ENCODE measurements at regions not wholly inside any gene's neighbourhood (a gene's known extent, or its start where the extent isn't known, plus 50 kb on each side); places are given as distances from the start of the nearest gene placed in this dataset.

GRCh38 chr10:64039198-64039597 is 518.0 kb downstream of the REEP3 start:
- ChIA-PET POLR2A (no interaction called here), CTCF (interaction anchor here (0.6 to 1.6 kb wide), 2 partner anchors 14 to 21 kb away, joined by 3 to 4 read pairs; no protein-coding TSS in a partner anchor)
- no peak for TF ChIP-seq CTCF (IDR thresholded peaks at IDR 0.05; ENCODE audit: unreplicated experiment)
- no TSS peak for BruUV-seq (replicated peaks)
- Mint-ChIP-seq H3K9me3 (ENCODE audit: unreplicated experiment) (no peaks in the 10 kb centered on the region), H3K4me1 (ENCODE audit: insufficient read depth, unreplicated experiment) (peaks cover 13% of the 10 kb centered on the region), H3K27ac (ENCODE audit: low read depth, unreplicated experiment) (no peak overlapping the region), H3K36me3 (ENCODE audit: insufficient read depth, unreplicated experiment) (no peaks in the 10 kb centered on the region), H3K27me3 (ENCODE audit: insufficient read depth, unreplicated experiment) (no peaks in the 10 kb centered on the region), H3K4me3 (ENCODE audit: unreplicated experiment) (no peak overlapping the region)
- no peak for DNase-seq (ENCODE audit: unreplicated experiment)
- intact Hi-C loops (cut with micrococcal nuclease): no loop called here

GRCh38 chr10:64040781-64041180 is 519.6 kb downstream of the REEP3 start:
- TF ChIP-seq CTCF (IDR thresholded peaks at IDR 0.05; ENCODE audit: unreplicated experiment): no peak
- peak; percentile 8 for DNase-seq (ENCODE audit: unreplicated experiment)
- H3K36me3 Mint-ChIP-seq (ENCODE audit: insufficient read depth, unreplicated experiment): no peaks in the 10 kb centered on the region
- POLR2A ChIA-PET: no interaction called here
- no peaks in the 10 kb centered on the region for H3K9me3 Mint-ChIP-seq (ENCODE audit: unreplicated experiment)
- H3K27me3 Mint-ChIP-seq (ENCODE audit: insufficient read depth, unreplicated experiment): no peaks in the 10 kb centered on the region
- intact Hi-C loops (cut with micrococcal nuclease): loop anchor here (2.0 to 10.0 kb wide), 2 partner anchors 168 to 1864 kb away; no protein-coding TSS in a partner anchor
- no TSS peak for BruUV-seq (replicated peaks)
- peak overlapping the region; percentile 50 for H3K4me3 Mint-ChIP-seq (ENCODE audit: unreplicated experiment)
- H3K27ac Mint-ChIP-seq (ENCODE audit: low read depth, unreplicated experiment): no peak overlapping the region
- peaks cover 13% of the 10 kb centered on the region for H3K4me1 Mint-ChIP-seq (ENCODE audit: insufficient read depth, unreplicated experiment)
- CTCF ChIA-PET: interaction anchor here (0.6 to 2.6 kb wide), 17 partner anchors 12 to 1715 kb away, joined by 3 to 35 read pairs (median 4); no protein-coding TSS in a partner anchor

GRCh38 chr10:64041185-64041988 is 520.2 kb downstream of the REEP3 start:
- BruUV-seq (replicated peaks): no TSS peak
- Mint-ChIP-seq H3K27me3 (ENCODE audit: insufficient read depth, unreplicated experiment) (no peaks in the 10 kb centered on the region), H3K9me3 (ENCODE audit: unreplicated experiment) (no peaks in the 10 kb centered on the region), H3K36me3 (ENCODE audit: insufficient read depth, unreplicated experiment) (no peaks in the 10 kb centered on the region), H3K27ac (ENCODE audit: low read depth, unreplicated experiment) (no peak overlapping the region), H3K4me1 (ENCODE audit: insufficient read depth, unreplicated experiment) (peaks cover 8% of the 10 kb centered on the region), H3K4me3 (ENCODE audit: unreplicated experiment) (peak overlapping the region; percentile 50)
- POLR2A ChIA-PET: no interaction called here
- CTCF ChIA-PET: interaction anchor here (0.5 to 3.0 kb wide), 28 partner anchors 8 to 857 kb away, joined by 3 to 35 read pairs (median 4); no protein-coding TSS in a partner anchor
- peak; percentile 100 for TF ChIP-seq CTCF (IDR thresholded peaks at IDR 0.05; ENCODE audit: unreplicated experiment)
- intact Hi-C loops (cut with micrococcal nuclease): loop anchor here (2.0 to 10.0 kb wide), 2 partner anchors 169 to 1863 kb away; no protein-coding TSS in a partner anchor
- peak; percentile 77 for DNase-seq (ENCODE audit: unreplicated experiment)

GRCh38 chr10:64041989-64042490 is 520.8 kb downstream of the REEP3 start:
- no peak overlapping the region for H3K4me3 Mint-ChIP-seq (ENCODE audit: unreplicated experiment)
- ChIA-PET POLR2A (no interaction called here), CTCF (interaction anchor here (0.5 to 3.0 kb wide), 28 partner anchors 9 to 1577 kb away, joined by 3 to 35 read pairs (median 4); no protein-coding TSS in a partner anchor)
- no peaks in the 10 kb centered on the region for H3K36me3 Mint-ChIP-seq (ENCODE audit: insufficient read depth, unreplicated experiment)
- BruUV-seq (replicated peaks): no TSS peak
- H3K27me3 Mint-ChIP-seq (ENCODE audit: insufficient read depth, unreplicated experiment): no peaks in the 10 kb centered on the region
- intact Hi-C loops (cut with micrococcal nuclease): loop anchor here (2.0 to 10.0 kb wide), 2 partner anchors 169 to 1863 kb away; no protein-coding TSS in a partner anchor
- H3K4me1 Mint-ChIP-seq (ENCODE audit: insufficient read depth, unreplicated experiment): peaks cover 2% of the 10 kb centered on the region
- no peaks in the 10 kb centered on the region for H3K9me3 Mint-ChIP-seq (ENCODE audit: unreplicated experiment)
- no peak overlapping the region for H3K27ac Mint-ChIP-seq (ENCODE audit: low read depth, unreplicated experiment)
- no peak for TF ChIP-seq CTCF (IDR thresholded peaks at IDR 0.05; ENCODE audit: unreplicated experiment)
- DNase-seq (ENCODE audit: unreplicated experiment): no peak

Data from MCF 10A (cell line).